HG02798 (cell line): ENCODE measurements at regions not wholly inside any gene's neighbourhood (a gene's known extent, or its start where the extent isn't known, plus 50 kb on each side); places are given as distances from the start of the nearest gene placed in this dataset.

Experiments used
- ATAC-seq: cut with Tn5 transposase; IDR thresholded peaks from one replicate; pipeline ENCODE4 v1.9.1; 2021; ENCODE audit warnings: mild to moderate bottlenecking; ENCODE audit not compliant: unreplicated experiment, poor library complexity

DNA sequence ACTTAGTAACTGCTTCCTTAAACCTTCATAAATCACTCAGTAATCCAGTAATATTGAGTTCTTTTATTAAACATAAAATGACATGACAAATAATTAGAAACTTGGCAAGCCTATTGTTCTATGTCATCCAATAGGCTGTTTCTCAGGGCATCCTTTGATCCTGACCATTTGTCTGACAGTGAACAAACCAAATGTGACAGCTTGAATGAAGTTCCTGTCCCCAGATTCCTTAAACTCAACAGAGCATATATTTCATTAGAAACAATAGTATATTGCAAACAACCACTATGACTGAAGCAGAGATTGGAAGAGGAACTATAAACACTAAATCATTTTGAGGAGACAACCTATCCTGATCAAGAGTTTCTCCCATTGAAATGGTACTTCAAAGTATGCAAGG is 113.6 kb upstream of the MDFIC2 start:
- no peak for ATAC-seq

DNA sequence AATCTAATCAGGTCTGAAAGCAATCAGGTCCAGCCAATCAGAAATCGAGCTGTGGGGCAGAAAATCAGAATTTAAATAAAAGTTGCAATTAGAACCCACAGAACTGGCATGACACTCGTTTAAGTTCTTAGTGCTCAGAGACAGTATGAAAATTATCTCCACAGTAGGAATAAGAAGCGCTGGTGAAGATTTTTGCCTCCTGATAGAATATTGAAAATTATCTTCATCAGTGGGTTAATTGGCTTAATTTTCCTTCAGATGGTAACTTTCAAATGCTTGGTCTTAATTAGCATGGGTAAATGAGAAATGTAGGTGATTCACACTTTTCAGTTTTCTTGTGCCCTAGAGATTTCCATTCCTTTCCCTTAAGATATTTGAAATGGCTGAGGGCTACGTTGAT is 109.1 kb upstream of the MDFIC2 start:
- no peak for ATAC-seq

DNA sequence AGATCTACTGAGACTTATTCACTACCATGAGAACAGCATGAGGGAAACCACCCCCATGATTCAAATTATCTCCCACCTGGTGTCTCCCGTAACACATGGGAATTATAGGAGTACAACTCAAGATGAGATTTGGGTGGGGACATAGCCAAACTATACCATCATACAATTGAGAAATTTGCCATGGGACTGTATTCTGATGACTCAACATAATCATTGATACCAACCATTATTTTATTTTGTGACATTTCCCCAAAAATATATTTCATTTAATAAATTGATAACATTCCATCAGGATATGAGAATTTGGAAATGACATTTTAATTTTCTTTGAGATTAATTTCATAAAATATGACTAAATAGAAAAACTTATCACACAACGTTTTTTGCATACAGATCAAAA is 96.6 kb upstream of the MDFIC2 start:
- ATAC-seq: no peak

DNA sequence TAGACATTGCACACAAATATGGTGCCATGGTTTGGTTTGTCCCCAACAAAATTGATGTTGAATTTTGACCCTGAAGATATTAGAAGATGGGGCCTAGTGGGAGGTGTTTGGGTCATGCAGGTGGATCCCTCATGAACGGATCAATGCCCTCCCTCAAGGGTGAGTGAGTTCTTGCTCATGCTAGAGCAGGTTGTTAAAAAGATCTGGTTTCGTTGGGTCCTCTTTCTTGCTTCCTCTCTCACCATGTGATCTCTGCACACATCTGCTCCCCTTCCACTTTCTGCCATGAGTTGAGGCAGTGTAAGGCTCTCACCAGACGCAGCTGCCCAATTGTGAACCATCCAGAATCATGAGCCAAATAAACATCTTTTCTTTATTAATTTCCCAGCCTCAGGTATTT is 87.8 kb upstream of the MDFIC2 start:
- peak; percentile 81 for ATAC-seq

DNA sequence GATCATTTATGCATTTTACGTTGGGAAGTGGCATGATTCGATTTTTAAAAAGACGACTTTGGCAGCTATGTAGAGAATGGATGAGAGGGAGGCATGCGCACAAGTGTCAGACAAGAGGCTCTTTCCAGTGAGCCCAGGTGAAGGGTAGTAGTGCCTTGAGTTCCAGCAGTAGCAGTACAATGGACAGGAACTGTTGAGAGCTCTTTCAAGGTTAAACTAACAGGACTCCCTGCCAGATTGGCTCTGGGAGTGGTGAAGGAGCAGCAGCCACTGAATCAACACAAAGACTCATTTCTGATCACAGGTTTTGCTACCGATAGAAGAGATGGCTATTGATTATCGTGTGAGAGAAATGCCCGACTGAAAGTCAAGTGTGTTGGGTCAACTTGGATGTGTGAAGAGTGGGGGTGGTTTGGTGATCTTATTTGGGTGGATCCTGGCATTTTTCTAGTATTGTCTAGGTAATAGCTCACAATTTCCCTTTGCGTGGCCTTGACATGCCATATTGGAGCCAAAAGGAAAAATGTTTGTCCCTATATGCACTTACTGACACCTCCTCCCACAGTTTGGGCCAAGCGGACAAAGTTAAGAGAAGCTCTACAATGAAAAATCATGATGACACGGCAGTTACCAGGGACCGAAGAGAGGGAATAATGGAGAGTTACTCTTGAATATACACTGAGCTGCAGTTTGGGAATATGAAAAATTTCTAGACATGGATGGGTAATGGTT is 81.6 kb upstream of the MDFIC2 start:
- no peak for ATAC-seq

DNA sequence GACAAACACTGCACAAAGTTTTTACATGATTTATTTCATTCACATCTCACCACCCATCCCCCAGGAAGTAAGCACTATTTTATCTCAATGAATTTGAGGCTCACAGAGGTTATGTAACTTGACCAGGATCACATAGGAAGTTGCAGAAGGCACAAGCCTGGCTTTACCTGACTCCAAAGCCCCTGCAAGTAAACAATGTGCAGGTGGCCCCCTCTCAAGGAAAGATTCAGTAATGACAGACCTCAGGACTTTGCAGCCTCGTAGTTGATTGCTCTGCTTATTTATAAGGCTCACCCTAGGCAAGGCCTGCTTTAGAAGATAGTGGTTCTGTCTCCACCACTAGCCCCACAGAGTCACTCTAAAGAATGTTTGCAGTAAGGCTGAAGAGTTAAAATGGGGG is 79.8 kb upstream of the MDFIC2 start:
- ATAC-seq: no peak

DNA sequence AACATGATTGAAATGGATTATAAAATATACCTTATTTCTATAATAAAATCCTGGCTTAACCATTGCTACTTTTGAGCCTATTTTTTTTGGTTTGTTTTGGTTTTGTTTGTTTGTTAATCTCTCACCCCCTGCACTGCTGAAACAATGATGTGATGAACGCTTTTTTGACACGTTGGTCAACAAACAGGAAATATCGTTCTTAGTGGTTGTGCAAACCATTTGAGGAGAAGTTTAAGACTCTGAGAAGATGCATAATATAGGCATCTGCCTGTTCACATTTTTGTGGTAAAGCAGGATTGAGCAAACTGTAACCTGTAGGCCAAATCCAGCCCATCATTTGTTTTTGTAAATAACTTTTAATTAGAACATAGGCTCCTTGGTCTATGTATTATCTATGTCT is 75.5 kb upstream of the MDFIC2 start:
- ATAC-seq: no peak

DNA sequence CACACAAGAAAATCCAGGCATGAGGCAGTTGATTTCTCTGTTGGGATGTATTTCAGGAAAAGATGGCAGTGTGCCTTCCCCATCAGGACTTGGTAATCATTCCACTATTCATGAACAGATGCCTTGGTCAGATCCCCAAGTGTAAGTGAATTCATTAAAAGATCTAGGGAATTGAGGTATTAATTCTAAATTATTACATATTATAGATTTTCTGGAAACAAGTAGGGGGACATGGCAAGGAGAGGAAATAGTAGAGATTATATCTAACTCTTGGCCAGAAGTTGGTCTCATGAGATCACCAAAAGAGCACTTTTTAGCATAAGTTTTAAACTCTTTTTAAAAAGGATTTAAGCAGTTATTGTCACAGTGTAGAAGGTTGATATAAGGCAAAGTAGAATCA is 74.4 kb upstream of the MDFIC2 start:
- no peak for ATAC-seq

DNA sequence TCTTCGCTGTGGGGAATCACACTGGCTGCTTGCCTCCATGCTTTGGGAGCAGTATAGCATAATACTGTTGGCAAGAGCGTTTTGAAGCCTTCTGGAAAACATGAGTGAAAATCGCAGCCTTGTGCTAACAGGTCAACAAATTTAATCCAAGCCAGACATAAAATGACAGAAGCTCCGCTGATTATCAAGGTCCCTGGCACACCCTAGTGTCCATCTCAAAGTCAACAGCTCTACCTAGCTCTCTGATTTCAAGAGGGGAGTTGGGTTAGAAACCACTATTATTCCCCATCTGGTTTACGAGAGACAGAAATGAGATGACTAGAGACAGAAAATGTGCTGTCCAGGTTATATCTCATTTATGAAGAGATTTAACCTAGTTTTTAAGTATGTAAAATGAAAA is 73.6 kb upstream of the MDFIC2 start:
- ATAC-seq: no peak

DNA sequence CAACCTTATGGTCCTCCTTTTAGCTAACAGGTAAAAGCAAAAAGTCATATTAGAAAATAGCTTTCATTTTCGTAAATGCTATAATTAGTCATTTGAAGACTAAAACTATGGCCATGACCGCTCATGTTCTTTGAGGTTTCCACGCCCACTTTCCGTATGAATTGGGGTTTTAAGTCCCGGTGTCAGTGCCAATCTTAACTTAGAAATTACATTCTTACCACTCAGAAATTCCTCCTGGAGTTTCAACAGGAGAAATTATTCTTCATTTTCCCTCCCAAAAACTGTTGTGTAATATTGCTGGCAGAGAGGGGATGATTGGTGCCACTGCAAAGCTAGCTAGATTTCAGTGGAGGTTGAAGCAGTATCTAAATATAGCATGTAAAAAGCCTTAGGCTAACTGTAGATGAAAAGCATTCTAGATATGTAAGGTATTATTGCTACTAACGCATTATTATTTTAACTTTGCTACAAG is 71.0 kb upstream of the MDFIC2 start:
- peak; percentile 96 for ATAC-seq

DNA sequence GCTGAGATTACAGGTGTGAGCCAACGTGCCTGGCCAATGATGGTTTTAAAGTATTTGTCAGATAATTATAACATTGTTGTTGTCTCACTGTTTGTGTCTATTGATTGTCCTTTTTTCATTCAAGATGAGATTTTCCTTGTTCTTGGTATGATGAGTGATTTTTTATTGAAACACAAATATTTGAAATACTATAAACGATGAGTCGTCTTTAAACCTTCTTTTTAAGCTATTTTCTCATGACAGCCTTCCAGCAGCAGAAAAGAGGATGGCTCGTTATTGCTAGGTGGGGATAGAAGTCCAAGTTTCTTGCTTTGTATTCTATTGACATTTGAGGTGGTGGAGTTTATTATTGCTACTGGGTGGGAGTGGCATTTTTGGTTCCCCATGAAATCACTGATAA is 61.7 kb upstream of the MDFIC2 start:
- no peak for ATAC-seq
